ENCODE measurements at regions not wholly inside any gene's neighbourhood (a gene's known extent, or its start where the extent isn't known, plus 50 kb on each side); places are given as distances from the start of the nearest gene placed in this dataset.

- H3K36me3 ChIP-seq: no peaks in the 10 kb centered on the region
- H3K27me3 ChIP-seq (replicated peaks in 1 of 7): no peaks in the 10 kb centered on the region
- intact Hi-C loops (cut with DNase I; ENCODE audit: low total_unique reads): no loop called here
- TF ChIP-seq POLR2A (IDR thresholded peaks at IDR 0.05) (no peak), CTCF (IDR thresholded peaks at IDR 0.05 in 8 of 11, conservative IDR thresholded peaks at IDR 0.05 in 3 of 11) (no peak), POLR2AphosphoS5 (IDR thresholded peaks at IDR 0.05) (no peak)
- H3K27ac ChIP-seq: peak overlapping the region in 6 of 8 donors; percentile 23 to 66 (median 60)
- peaks cover 17 to 36% (median 29%) of the 10 kb centered on the region in 6 donors for H3K4me1 ChIP-seq
- 27 to 70% (median 33%) methylated on average over 1 of the region's 1 CpG for WGBS, 5 donors
- H3K4me3 ChIP-seq: no peak overlapping the region
- no peaks in the 10 kb centered on the region for H3K9me3 ChIP-seq
- DNase-seq: no peak
Measured at GRCh38 chr15:38085931-38086568, 151.6 kb downstream of the TMCO5A start.

- H3K36me3 ChIP-seq: no peaks in the 10 kb centered on the region
- H3K27ac ChIP-seq: peak overlapping the region in 4 of 8 donors; percentile 56 to 66 (median 60)
- TF ChIP-seq POLR2AphosphoS5 (IDR thresholded peaks at IDR 0.05) (no peak), CTCF (IDR thresholded peaks at IDR 0.05 in 8 of 11, conservative IDR thresholded peaks at IDR 0.05 in 3 of 11) (no peak), POLR2A (IDR thresholded peaks at IDR 0.05) (no peak)
- no peak overlapping the region for H3K4me3 ChIP-seq
- intact Hi-C loops (cut with DNase I; ENCODE audit: low total_unique reads): no loop called here
- DNase-seq: no peak
- no peaks in the 10 kb centered on the region for H3K27me3 ChIP-seq (replicated peaks in 1 of 7)
- H3K4me1 ChIP-seq: peaks cover 17 to 36% (median 28%) of the 10 kb centered on the region in 6 donors
- H3K9me3 ChIP-seq: no peaks in the 10 kb centered on the region
- WGBS, 5 donors: 67 to 88% (median 77%) methylated on average over 2 of the region's 2 CpGs
Measured at GRCh38 chr15:38086611-38087010, 152.2 kb downstream of the TMCO5A start.

- H3K9me3 ChIP-seq: no peaks in the 10 kb centered on the region
- DNase-seq: no peak
- TF ChIP-seq POLR2A (IDR thresholded peaks at IDR 0.05): no peak
- TF ChIP-seq CTCF (IDR thresholded peaks at IDR 0.05 in 8 of 11, conservative IDR thresholded peaks at IDR 0.05 in 3 of 11): no peak
- no peak for TF ChIP-seq POLR2AphosphoS5 (IDR thresholded peaks at IDR 0.05)
- no peaks in the 10 kb centered on the region for H3K27me3 ChIP-seq (replicated peaks in 1 of 7)
- H3K36me3 ChIP-seq: no peaks in the 10 kb centered on the region
- WGBS, 5 donors: 75 to 89% (median 79%) methylated on average over 1 of the region's 1 CpG
- H3K4me1 ChIP-seq: peaks cover 14 to 32% (median 25%) of the 10 kb centered on the region in 6 donors
- H3K4me3 ChIP-seq: no peak overlapping the region
- H3K27ac ChIP-seq: no peak overlapping the region
- intact Hi-C loops (cut with DNase I; ENCODE audit: low total_unique reads): no loop called here
Measured at GRCh38 chr15:38088971-38089370, 154.5 kb downstream of the TMCO5A start.

- intact Hi-C loops (cut with DNase I; ENCODE audit: low total_unique reads): no loop called here
- 81 to 92% (median 87%) methylated on average over 4 of the region's 4 CpGs for WGBS, 5 donors
- DNase-seq: no peak
- TF ChIP-seq CTCF (IDR thresholded peaks at IDR 0.05 in 8 of 11, conservative IDR thresholded peaks at IDR 0.05 in 3 of 11) (no peak), POLR2A (IDR thresholded peaks at IDR 0.05) (no peak), POLR2AphosphoS5 (IDR thresholded peaks at IDR 0.05) (no peak)
- H3K4me3 ChIP-seq: no peak overlapping the region
- no peaks in the 10 kb centered on the region for H3K36me3 ChIP-seq
- no peaks in the 10 kb centered on the region for H3K9me3 ChIP-seq
- no peak overlapping the region for H3K27ac ChIP-seq
- H3K4me1 ChIP-seq: peaks cover 4 to 19% (median 13%) of the 10 kb centered on the region in 6 donors
- no peaks in the 10 kb centered on the region for H3K27me3 ChIP-seq (replicated peaks in 1 of 7)
Measured at GRCh38 chr15:38090223-38090622, 155.8 kb downstream of the TMCO5A start.

All from spleen (tissue), 11 donors.